HG02588 (cell line): ENCODE measurements at regions not wholly inside any gene's neighbourhood (a gene's known extent, or its start where the extent isn't known, plus 50 kb on each side); places are given as distances from the start of the nearest gene placed in this dataset.

Experiments
- ATAC-seq: cut with Tn5 transposase; IDR thresholded peaks from one replicate; pipeline ENCODE4 v1.9.1; 2021; ENCODE audit warnings: mild to moderate bottlenecking, moderate library complexity; ENCODE audit not compliant: unreplicated experiment

- no peak for ATAC-seq
Observed at GRCh38 chr4:157889788-157890187, 283.0 kb downstream of the GASK1B start.

DNA sequence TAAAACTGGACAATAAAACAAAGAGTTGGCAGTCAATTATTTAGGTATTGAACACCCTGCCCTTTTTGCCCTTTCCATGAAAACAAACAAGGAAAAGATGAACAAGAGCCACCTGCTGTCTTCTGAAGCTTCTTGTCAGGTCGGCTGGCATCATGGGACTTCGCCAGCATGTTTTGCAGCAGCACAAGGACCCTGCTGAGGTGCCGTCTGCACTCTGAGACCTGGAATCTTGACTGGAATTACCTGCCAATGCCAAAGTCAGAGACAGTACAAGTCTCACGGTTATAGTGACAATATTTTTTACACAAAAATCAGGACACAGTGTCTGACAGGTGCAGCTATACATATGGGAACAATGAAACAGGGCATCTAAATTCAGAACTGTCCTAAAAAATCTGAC is 284.5 kb downstream of the GASK1B start:
- no peak for ATAC-seq

GRCh38 chr4:157887316-157887715 is 285.5 kb downstream of the GASK1B start:
- ATAC-seq = no peak

DNA sequence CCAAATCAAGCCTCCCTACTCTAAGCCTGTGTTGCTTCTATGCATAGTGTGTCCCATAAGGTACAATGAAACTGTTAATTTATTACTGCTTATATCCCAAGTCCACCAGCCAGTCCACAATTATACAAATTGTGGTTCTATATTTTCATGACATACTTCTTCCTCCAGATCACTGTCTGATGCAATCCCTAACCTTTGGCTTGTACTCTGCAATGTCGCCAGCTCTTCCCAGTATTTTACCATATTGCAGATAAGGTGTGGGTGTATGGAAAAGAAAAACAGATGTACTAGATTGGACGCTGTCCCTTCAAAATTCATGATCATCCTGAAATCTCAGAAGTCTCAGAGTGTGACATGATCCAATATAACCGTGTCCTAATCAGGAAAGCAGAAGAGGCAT is 286.2 kb downstream of the GASK1B start:
- no peak for ATAC-seq

GRCh38 chr4:157885811-157886210 is 287.0 kb downstream of the GASK1B start:
- ATAC-seq = no peak

- no peak for ATAC-seq
Observed at GRCh38 chr4:157882901-157883300, 289.9 kb downstream of the GASK1B start.

DNA sequence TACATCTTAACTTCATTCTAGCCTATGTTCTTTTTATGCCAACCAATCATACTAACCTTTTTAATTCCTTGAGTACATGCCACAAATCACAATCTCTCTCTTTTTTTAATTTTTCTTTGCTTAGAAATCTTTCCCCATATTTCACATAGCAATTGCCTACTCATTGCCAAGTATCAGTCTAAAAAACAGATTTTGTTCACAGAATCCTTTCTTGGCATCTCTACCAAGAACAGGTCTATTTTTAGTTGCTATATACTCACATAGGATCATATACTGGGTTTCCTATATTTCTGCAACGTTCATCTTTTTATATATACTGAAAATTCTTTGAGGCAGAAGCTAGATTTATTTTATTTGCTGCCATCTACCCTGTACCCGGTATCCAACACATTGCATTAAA is 292.1 kb downstream of the GASK1B start:
- ATAC-seq = no peak

GRCh38 chr4:157854819-157855218 is 318.0 kb downstream of the GASK1B start:
- ATAC-seq = no peak

- no peak for ATAC-seq
Observed at GRCh38 chr4:157840648-157841047, 332.2 kb downstream of the GASK1B start.

DNA sequence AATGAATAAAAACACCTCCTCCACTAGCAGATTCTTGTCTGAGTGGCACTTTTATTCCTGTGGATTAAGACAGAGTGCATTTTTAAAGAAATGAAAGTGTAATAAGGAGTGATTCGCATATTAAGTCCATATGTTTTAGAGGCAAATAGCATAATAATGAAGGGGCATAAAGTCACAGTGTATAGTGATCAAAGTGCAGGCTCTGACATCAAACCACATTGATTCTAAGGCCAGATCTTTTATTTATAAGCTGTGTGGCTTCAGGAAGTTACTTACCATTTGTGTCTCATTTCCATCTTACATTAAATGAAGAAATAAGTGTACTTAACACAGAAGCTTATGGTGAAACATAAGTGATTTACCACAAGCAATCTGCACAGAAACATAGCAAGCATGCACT is 332.8 kb downstream of the GASK1B start:
- no peak for ATAC-seq

- no peak for ATAC-seq
Observed at GRCh38 chr4:157838366-157838765, 334.5 kb downstream of the GASK1B start.

- ATAC-seq = no peak
Observed at GRCh38 chr4:157837071-157837703, 335.6 kb downstream of the GASK1B start.

- no peak for ATAC-seq
Observed at GRCh38 chr4:157832596-157832995, 340.2 kb downstream of the GASK1B start.

DNA sequence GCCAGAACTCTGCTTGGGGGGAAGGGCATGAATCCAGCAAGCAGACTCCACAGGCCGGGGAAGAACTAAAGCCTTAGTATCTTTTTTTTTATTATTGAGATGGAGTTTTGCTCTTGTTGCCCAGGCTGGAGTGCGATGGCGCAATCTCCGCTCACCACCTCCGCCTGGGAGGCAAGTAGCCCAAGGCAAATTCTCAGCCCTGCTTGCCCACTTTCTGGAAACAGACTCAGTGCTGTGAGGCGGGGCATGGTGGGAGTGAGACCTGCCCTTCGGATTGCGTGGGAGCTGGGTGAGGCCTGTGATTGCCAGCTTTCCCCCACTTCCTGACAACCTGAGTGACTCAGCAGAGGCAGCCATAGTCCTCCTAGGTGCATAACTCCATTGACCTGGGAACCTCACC is 348.8 kb downstream of the GASK1B start:
- no peak for ATAC-seq

GRCh38 chr4:157821814-157822213 is 351.0 kb downstream of the GASK1B start:
- no peak for ATAC-seq

DNA sequence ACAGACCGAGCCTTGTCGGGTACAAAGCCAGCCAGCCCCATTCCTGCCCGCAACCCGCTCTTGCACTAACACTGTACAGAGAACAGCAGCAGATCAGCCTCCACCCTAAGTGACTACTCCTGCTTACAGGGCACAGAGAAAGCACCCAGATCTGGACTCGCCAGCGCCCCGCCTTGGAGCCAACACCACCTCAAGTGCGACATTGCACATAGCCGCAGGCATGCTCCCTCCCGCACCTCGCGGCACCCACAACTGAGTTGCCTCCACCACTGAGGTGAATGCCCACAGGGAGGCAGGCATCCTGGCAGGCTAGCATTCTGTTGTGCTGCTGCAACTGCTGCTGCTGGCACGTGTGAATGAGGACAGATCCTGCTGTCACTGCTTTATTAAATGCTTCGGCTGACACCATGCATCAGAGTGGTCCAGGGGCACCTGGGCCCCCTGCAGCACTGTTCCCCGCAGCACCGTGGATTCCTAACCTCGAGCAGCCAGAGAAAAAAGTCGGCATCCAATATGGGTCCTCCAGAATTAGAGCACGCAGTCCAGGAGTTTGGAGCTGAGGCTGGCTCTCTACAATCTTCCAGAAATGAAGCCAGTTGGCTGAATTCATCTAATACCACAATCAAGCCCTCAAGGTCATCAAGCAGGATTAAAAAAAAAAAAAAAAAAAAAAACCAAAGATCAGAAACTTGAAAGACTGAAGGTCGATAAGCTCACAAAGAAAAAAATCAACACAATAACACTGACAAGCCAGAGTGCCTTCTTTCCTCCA is 352.9 kb downstream of the GASK1B start:
- no peak for ATAC-seq

GRCh38 chr4:157818946-157819692 is 353.7 kb downstream of the GASK1B start:
- ATAC-seq = no peak

- no peak for ATAC-seq
Observed at GRCh38 chr4:157810137-157810774, 362.6 kb downstream of the GASK1B start.

- ATAC-seq = no peak
Observed at GRCh38 chr4:157808796-157809383, 363.9 kb downstream of the GASK1B start.

DNA sequence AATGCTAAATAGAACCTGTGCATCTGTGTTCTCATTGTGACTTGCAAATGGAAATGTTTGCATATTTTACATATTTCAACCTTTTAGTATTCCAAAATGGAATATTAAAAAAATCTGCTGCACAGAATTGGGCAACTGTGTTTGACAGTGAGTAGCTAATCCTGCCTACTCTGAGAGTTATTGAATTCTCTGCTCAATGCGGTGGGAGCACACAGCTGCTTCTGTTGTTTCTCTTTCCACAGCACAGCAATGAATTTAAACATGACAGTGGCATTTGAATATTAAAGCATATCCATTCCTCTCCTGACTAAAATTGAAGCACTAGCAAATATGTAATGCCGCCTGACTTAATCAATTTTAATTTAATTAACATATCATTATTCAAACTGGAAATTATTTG is 366.6 kb downstream of the GASK1B start:
- ATAC-seq = no peak

DNA sequence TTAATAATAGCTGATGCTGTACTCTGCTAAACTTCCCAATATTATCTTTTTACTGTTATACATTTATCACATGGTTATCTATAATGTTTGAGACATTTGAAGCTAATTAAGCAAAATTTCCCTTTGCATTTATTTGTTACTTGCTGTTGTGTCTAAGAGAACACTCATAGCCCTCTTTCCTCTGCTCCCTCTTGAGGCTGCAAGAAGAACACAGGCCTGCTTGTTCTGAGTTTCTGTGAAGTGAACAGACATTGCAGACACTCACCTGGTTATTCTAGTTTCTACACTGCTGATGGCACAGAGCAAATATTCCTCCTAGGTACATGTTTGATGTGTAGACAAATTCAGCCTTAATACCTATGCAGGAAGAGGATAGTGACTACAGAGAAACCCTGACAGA is 367.8 kb downstream of the GASK1B start:
- no peak for ATAC-seq
